ENCODE measurements at regions not wholly inside any gene's neighbourhood (a gene's known extent, or its start where the extent isn't known, plus 50 kb on each side); places are given as distances from the start of the nearest gene placed in this dataset.

- Mint-ChIP-seq H3K4me3 (no peak overlapping the region), H3K27me3 (ENCODE audit: low read depth) (peaks cover 3% of the 10 kb centered on the region), H3K9me3 (no peaks in the 10 kb centered on the region; a peak in 1 of 5 replicates), H3K36me3 (ENCODE audit: insufficient read depth in 1 of 3, low read depth in 3 of 3) (peaks cover 6 to 16% (median 6%) of the 10 kb centered on the region in 3 experiments; a peak in 5 of 7 replicates), H3K4me1 (peaks cover 48 to 53% of the 10 kb centered on the region in 2 experiments), H3K27ac (no peak overlapping the region; a peak in 1 of 7 replicates)
- no peak for DNase-seq
- no peak overlapping the region for H4K8ac ChIP-seq (replicated peaks; ENCODE audit: insufficient read length, low read depth, low read length)
- no peak overlapping the region for H3K23ac ChIP-seq (ENCODE audit: insufficient read length, low read depth, low read length)
- no peak overlapping the region for H3K56ac ChIP-seq (ENCODE audit: insufficient read length, low read depth, low read length)
- H3T11ph ChIP-seq (ENCODE audit: low read length): no peak overlapping the region
- no peaks in the 10 kb centered on the region for H3K9me3 ChIP-seq (ENCODE audit: control insufficient read depth, low read depth, low read length)
- H2BK15ac ChIP-seq (ENCODE audit: low read depth, low read length): no peak overlapping the region
- no CpG with 5 or more reads among the region's 3 CpGs for WGBS (ENCODE audit: extremely low coverage, insufficient read length, low lambda C conversion rate)
- no peak overlapping the region for H2BK20ac ChIP-seq (ENCODE audit: low read depth, low read length, poor library complexity, severe bottlenecking)
- H4K91ac ChIP-seq (ENCODE audit: insufficient read length, low read depth, low read length): no peak overlapping the region
- no peaks in the 10 kb centered on the region for H3K23me2 ChIP-seq (ENCODE audit: insufficient read length, low read depth, low read length, poor library complexity, severe bottlenecking)
- no peak overlapping the region for H3K4me2 ChIP-seq (ENCODE audit: insufficient read depth, insufficient read length, low read length)
- no peak overlapping the region for H3K9ac ChIP-seq (ENCODE audit: extremely low read depth, insufficient read length, low read length)
- no peak overlapping the region; the same call in 1 of the 2 replicates for H3K14ac ChIP-seq (ENCODE audit: insufficient read depth, low read length)
- no peak overlapping the region for H2AK5ac ChIP-seq (ENCODE audit: insufficient read length, low read length)
- H3K79me1 ChIP-seq (ENCODE audit: insufficient read depth, low read depth, low read length, poor library complexity, severe bottlenecking): no peaks in the 10 kb centered on the region
- H3K27me3 ChIP-seq (ENCODE audit: insufficient read depth, low read length): no peaks in the 10 kb centered on the region
- H3K18ac ChIP-seq (ENCODE audit: insufficient read length, low read depth, low read length): no peak overlapping the region
- H3K4ac ChIP-seq (ENCODE audit: low read depth, low read length): no peak overlapping the region
- no peak overlapping the region for H2AFZ ChIP-seq (ENCODE audit: low read length)
- H4K5ac ChIP-seq (ENCODE audit: insufficient read length, low read depth, low read length): no peak overlapping the region
- TF ChIP-seq CTCF (conservative IDR thresholded peaks at IDR 0.05): no peak
- H2BK5ac ChIP-seq (ENCODE audit: insufficient read length, low read length): no peak overlapping the region
- H3K4me1 ChIP-seq (ENCODE audit: insufficient read depth, low read length): peaks cover 13% of the 10 kb centered on the region; the same call in 1 of the 2 replicates
- no peak overlapping the region for H2BK12ac ChIP-seq (ENCODE audit: insufficient read length, low read depth, low read length)
- no peaks in the 10 kb centered on the region for H4K20me1 ChIP-seq (ENCODE audit: control insufficient read depth, insufficient read depth, insufficient read length)
- H2BK120ac ChIP-seq (ENCODE audit: low read depth, low read length, poor library complexity, severe bottlenecking): no peak overlapping the region
- H3K79me2 ChIP-seq (ENCODE audit: insufficient read depth, low read length): no peaks in the 10 kb centered on the region
- H3K27ac ChIP-seq (ENCODE audit: insufficient read length, low read depth, low read length): no peak overlapping the region
Observed at GRCh38 chr11:15563054-15563453, 448.3 kb downstream of the INSC start.

Data from H9 (cell line).